ENCODE measurements at regions not wholly inside any gene's neighbourhood (a gene's known extent, or its start where the extent isn't known, plus 50 kb on each side); places are given as distances from the start of the nearest gene placed in this dataset.

- TF ChIP-seq EP300 (IDR thresholded peaks at IDR 0.05) (no peak), CTCF (IDR thresholded peaks at IDR 0.05) (no peak), HES2 (IDR thresholded peaks at IDR 0.05) (no peak), POLR2A (IDR thresholded peaks at IDR 0.05; ENCODE audit: low read length) (no peak), MAX (IDR thresholded peaks at IDR 0.05) (no peak), RAD21 (conservative IDR thresholded peaks at IDR 0.05 in 1 of 2, IDR thresholded peaks at IDR 0.05 in 1 of 2) (no peak), SMC3 (IDR thresholded peaks at IDR 0.05) (no peak), E2F6 (IDR thresholded peaks at IDR 0.05; ENCODE audit: borderline replicate concordance, low read depth) (no peak)
These were observed 74.6 kb upstream of the FAAH2 start for GRCh38 chrX:57211906-57212305.
